HepG2 (cell line): ENCODE measurements at regions not wholly inside any gene's neighbourhood (a gene's known extent, or its start where the extent isn't known, plus 50 kb on each side); places are given as distances from the start of the nearest gene placed in this dataset.

Experiments used
- CBFB ChIP-seq: sonication (generic); formaldehyde crosslinking; IDR thresholded peaks from 2 replicates; pipeline ENCODE4 v1.4.0; 2020; ENCODE audit warnings: missing genetic modification reagents
- EED ChIP-seq: sonication (generic); formaldehyde crosslinking; IDR thresholded peaks from 2 replicates; pipeline ENCODE4 v1.5.0; 2020; ENCODE audit warnings: mild to moderate bottlenecking, missing genetic modification reagents
- EZH2 ChIP-seq: conservative IDR thresholded peaks from 2 replicates; pipeline ENCODE4 v1.6.1; 2012; ENCODE audit warnings: mild to moderate bottlenecking, low read depth, low read length, moderate library complexity
- FOXJ3 ChIP-seq: sonication (generic); formaldehyde crosslinking; IDR thresholded peaks from 2 replicates; pipeline ENCODE4 v1.4.0; 2020; ENCODE audit warnings: missing genetic modification reagents, mild to moderate bottlenecking, borderline replicate concordance
- JUN ChIP-seq: sonication (generic); formaldehyde crosslinking; IDR thresholded peaks from 2 replicates; pipeline ENCODE4 v1.4.0; 2020; ENCODE audit warnings: mild to moderate bottlenecking, missing genetic modification reagents
- POLR2A ChIP-seq, 2 experiments: IDR thresholded peaks; 2 replicates each; pipeline ENCODE4 v1.6.1; 2011; ENCODE audit warnings: low read depth in 2 of 2, low read length in 2 of 2, mild to moderate bottlenecking in 1 of 2, moderate library complexity in 1 of 2; ENCODE audit not compliant: insufficient read depth in 1 of 2
- SMC3 ChIP-seq: IDR thresholded peaks from 2 replicates; pipeline ENCODE4 v1.6.1; 2011; ENCODE audit warnings: low read length, improper control_type of control experiment
- ZNF768 ChIP-seq: sonication (generic); formaldehyde crosslinking; IDR thresholded peaks from 2 replicates; pipeline ENCODE4 v1.4.0; 2020; ENCODE audit warnings: missing genetic modification reagents
- TF ChIP-seq, protein P1 (sequence below): IDR thresholded peaks from 2 replicates; pipeline ENCODE4 v1.6.1; 2012; ENCODE audit warnings: low read depth, low read length, improper control_type of control experiment
- TF ChIP-seq, protein P2 (sequence below): sonication (generic); formaldehyde crosslinking; IDR thresholded peaks from 2 replicates; pipeline ENCODE4 v1.5.0; 2020; ENCODE audit warnings: mild to moderate bottlenecking, missing genetic modification reagents, moderate library complexity
- TF ChIP-seq, protein P3 (sequence below), 2 experiments: IDR thresholded peaks; 2 replicates each; pipeline ENCODE4 v1.6.1; 2011 to 2012; ENCODE audit warnings: low read length in 2 of 2, borderline replicate concordance in 1 of 2, low read depth in 1 of 2, mild to moderate bottlenecking in 1 of 2, moderate library complexity in 1 of 2

DNA sequence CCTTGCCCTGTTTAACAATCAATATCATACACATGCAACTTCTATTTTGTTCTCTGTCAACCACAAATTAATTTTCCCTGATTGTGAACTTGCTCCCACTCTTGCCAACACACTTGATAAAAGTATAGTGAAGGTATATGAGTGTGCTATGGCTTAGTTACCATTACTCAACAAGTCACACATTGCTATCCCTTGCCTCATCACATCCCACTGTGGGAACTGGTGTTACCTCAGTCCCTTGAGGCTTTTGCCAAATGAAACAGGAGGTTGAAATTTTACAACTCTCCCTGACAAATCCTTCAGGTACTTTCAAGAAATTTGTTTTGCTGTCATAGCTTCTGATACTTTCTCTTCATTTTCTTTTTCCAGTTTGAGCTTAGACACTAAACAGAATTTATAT is 472.5 kb upstream of the SEMA3D start:
- TF ChIP-seq JUN (CRISPR knock-in tag) (no peak), EED (CRISPR knock-in tag) (no peak), FOXJ3 (no peak), SMC3 (no peak), POLR2A (IDR thresholded peaks at IDR 0.05; ENCODE audit: insufficient read depth in 1 of 2, low read depth in 2 of 2, low read length in 2 of 2) (no peak), CBFB (CRISPR knock-in tag) (no peak), ZNF768 (no peak), EZH2 (no peak)
- TF ChIP-seq, protein P1, sequence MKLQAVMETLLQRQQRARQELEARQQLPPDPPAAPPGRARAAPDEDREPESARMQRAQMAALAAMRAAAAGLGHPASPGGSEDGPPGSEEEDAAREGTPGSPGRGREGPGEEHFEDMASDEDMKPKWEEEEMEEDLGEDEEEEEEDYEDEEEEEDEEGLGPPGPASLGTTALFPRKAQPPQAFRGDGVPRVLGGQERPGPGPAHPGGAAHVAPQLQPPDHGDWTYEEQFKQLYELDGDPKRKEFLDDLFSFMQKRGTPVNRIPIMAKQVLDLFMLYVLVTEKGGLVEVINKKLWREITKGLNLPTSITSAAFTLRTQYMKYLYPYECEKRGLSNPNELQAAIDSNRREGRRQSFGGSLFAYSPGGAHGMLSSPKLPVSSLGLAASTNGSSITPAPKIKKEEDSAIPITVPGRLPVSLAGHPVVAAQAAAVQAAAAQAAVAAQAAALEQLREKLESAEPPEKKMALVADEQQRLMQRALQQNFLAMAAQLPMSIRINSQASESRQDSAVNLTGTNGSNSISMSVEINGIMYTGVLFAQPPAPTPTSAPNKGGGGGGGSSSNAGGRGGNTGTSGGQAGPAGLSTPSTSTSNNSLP: no peak
- TF ChIP-seq, protein P2, sequence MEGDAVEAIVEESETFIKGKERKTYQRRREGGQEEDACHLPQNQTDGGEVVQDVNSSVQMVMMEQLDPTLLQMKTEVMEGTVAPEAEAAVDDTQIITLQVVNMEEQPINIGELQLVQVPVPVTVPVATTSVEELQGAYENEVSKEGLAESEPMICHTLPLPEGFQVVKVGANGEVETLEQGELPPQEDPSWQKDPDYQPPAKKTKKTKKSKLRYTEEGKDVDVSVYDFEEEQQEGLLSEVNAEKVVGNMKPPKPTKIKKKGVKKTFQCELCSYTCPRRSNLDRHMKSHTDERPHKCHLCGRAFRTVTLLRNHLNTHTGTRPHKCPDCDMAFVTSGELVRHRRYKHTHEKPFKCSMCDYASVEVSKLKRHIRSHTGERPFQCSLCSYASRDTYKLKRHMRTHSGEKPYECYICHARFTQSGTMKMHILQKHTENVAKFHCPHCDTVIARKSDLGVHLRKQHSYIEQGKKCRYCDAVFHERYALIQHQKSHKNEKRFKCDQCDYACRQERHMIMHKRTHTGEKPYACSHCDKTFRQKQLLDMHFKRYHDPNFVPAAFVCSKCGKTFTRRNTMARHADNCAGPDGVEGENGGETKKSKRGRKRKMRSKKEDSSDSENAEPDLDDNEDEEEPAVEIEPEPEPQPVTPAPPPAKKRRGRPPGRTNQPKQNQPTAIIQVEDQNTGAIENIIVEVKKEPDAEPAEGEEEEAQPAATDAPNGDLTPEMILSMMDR (CRISPR knock-in tag): no peak
- TF ChIP-seq, protein P3, sequence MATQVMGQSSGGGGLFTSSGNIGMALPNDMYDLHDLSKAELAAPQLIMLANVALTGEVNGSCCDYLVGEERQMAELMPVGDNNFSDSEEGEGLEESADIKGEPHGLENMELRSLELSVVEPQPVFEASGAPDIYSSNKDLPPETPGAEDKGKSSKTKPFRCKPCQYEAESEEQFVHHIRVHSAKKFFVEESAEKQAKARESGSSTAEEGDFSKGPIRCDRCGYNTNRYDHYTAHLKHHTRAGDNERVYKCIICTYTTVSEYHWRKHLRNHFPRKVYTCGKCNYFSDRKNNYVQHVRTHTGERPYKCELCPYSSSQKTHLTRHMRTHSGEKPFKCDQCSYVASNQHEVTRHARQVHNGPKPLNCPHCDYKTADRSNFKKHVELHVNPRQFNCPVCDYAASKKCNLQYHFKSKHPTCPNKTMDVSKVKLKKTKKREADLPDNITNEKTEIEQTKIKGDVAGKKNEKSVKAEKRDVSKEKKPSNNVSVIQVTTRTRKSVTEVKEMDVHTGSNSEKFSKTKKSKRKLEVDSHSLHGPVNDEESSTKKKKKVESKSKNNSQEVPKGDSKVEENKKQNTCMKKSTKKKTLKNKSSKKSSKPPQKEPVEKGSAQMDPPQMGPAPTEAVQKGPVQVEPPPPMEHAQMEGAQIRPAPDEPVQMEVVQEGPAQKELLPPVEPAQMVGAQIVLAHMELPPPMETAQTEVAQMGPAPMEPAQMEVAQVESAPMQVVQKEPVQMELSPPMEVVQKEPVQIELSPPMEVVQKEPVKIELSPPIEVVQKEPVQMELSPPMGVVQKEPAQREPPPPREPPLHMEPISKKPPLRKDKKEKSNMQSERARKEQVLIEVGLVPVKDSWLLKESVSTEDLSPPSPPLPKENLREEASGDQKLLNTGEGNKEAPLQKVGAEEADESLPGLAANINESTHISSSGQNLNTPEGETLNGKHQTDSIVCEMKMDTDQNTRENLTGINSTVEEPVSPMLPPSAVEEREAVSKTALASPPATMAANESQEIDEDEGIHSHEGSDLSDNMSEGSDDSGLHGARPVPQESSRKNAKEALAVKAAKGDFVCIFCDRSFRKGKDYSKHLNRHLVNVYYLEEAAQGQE (IDR thresholded peaks at IDR 0.05; ENCODE audit: borderline replicate concordance in 1 of 2, low read depth in 1 of 2, low read length in 2 of 2): no peak
